ENCODE measurements at regions not wholly inside any gene's neighbourhood (a gene's known extent, or its start where the extent isn't known, plus 50 kb on each side); places are given as distances from the start of the nearest gene placed in this dataset.
A peak's percentile ranks its signal among the peaks of the same experiment; 100 is the strongest.

DNA sequence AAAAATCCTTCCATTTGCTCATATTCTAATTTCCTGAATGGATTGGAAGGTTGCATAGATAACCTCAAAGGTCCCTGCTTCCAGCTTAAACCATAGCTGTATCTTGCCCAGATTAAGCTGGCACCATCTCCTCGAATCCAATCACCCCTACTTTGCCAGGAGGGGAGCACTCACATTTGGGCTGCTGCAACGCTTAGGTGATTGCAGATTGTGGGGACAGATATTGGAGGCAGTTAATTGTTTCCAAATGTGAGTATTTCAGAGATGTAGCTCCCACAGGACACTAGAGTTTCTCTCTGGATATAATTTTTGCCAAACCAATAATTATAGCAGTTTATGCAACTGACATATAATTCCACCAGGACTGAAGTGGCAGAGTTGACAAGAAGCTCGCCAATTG, 53.5 kb upstream of the ACSL1 start:
- no peak for DNase-seq

DNA sequence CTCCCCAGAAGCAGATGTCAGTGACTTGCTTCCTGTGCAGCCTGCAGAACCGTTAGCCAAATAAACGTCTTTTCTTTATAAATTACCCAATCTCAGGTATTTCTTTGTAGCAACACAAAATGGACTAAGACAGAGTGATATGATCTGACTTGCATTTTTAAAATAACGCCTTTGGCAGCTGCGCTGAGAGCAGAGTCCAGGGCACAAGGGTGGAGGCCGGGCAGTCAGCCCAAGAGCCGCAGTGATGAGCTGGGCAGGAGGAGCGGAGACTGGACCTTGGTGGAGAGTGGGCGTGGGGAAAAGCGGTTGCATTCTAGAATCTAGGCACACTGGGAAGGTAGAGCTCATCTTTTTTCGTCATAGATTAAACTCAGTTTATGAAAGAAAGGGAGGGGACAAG, 56.5 kb upstream of the ACSL1 start:
- DNase-seq = no peak

GRCh38 chr4:184883024-184883423, 57.3 kb upstream of the ACSL1 start:
- DNase-seq = no peak

DNA sequence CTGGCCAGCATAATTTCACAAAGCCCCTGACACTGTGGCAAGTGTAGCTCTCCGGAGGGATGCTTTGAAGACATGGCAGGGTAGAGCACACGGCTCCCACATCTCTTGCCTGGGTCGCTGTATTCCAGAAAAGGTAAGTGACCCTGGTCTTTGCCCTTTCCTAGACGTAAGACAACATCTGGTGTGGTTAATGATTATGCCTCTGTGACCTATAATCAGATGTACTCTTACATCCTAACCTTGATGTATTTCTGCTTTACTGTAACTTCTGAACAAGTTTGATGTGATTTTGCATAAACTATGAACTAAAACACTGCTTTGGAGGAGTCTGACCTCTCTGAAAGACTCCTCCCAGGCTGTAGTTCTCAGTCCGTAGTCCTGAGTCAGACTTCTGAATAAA, 59.1 kb upstream of the ACSL1 start:
- DNase-seq = no peak

- no peak for DNase-seq
Measured at GRCh38 chr4:184885602-184886001, 59.8 kb upstream of the ACSL1 start.

DNA sequence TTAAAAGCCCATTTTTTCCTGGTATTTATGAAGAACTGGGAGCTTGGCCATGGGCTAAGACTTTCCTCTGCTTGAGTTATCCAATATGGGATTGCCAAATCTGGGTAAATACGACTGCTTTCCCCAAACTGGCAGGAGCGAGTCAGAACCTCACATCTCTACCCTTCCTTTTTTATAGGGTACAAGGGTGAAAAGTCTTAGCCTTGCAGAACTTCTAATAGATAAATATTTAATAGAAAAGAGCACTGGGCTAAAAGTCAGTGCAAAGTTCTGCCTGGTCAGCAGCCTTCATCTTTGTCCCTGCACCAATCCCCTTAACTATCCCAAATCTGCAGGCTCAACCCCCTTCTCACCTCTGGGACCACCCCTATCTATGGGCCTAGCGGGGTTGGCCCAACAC, 61.6 kb upstream of the ACSL1 start:
- DNase-seq = no peak

DNA sequence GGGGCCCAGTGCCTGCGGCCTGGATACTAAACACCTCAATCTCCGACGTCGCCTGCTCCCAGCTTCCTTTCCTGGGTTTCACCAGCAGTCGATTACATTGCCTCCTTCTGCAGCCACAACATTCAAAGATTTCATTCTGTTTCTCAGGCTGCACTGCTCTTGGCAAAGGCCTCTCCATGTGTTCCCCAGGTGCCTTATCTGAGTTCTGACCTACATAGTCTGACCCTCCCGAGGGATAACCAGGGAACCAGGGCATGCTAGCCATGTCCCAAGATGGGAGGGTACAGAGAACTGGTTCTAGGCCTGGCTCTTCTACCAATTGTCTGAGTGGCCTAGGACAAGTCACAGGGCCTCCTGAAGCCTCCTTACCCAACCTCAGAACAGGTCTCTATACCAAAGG, 62.2 kb upstream of the ACSL1 start:
- DNase-seq = no peak

DNA sequence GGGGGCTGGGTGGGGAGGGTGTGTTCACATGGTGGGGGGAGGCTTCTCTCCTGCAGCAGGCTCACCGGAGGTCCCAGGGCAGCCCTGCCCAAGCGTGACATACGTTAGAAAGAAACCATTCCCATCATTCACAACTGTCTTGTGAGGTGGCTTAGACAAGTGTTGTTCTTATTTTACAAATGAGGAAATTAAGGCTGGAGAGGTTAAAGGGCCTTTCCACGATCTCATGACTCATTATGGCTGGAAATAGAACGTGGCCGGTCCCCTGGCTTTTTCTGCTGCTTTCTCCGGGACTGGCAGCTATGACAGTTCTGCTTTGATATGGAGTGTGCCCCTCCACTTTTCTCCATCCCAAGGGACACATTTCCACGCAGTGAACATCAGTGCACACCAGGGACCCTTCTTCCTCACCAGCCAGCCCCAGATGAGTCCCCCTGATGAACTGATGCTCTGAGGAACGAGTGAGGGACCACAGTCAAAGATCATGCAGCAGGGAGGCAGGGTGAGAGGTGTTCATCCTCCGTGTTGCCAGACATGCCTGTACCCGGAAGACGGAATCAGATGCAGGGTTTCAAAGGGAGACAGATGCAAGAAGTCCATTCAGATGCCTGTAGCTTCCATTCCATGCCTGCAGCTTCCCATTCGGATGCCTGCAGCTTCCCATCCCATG, 64.0 kb upstream of the ACSL1 start:
- DNase-seq = no peak

GRCh38 chr4:184890499-184890898, 64.7 kb upstream of the ACSL1 start:
- no peak for DNase-seq

GRCh38 chr4:184891816-184892397, 66.1 kb upstream of the ACSL1 start:
- no peak for DNase-seq

DNA sequence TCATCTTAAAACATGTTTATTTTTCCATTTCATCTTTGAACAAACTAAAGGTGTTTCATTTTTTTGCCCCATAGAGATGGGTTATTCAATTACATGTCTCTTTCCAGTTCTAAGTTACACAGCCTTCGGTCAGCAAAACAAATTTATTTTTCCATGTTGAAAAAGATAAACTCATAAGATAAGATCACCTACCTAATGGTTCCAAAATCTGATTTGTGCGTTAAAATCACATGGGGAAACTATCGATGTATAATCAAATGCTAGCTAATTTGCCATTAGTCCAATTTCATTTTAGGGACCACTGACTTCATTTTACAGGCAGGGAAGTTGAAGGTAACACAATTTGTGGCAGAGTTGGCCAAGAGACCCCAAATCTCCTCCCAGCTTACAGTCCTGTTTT, 67.2 kb upstream of the ACSL1 start:
- DNase-seq = no peak

DNA sequence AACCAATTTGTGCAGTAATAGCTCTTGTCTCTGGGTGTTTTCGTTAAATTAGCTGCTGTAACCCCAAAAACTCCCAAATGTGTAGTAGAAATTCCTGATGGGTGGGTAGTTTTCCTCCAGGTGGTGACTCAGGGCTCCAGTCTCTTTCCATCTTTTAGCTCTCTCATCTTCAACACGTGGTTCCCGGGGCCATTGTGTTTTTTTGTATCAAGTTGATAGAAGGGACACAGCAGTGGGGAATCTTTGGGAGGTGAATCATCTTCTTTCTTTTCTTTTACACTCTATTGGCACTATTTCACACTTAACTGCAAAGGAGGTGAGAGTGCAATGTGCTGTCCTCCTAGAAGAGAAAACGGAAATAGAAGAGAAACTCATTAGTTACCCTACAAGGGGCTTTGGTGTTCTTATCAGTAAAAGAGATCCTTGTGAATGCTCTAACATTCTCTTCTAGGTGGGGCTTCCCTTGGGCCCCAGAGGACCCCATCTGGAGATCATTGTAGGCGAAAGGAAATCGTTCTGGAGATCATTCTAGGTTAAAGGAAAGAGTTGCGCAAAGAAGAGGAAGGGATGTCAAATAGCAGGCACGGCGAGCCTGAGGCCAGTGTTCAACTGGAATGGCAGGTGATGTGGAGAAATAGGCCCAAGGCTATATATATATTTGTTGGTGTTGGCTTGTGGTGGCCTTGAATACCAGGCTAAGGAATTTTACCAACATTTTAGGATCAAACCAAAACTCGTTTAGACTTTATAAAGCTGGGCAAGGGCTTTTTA, 68.2 kb upstream of the ACSL1 start:
- DNase-seq = no peak

GRCh38 chr4:184895012-184895695, 69.4 kb upstream of the ACSL1 start:
- DNase-seq = no peak

DNA sequence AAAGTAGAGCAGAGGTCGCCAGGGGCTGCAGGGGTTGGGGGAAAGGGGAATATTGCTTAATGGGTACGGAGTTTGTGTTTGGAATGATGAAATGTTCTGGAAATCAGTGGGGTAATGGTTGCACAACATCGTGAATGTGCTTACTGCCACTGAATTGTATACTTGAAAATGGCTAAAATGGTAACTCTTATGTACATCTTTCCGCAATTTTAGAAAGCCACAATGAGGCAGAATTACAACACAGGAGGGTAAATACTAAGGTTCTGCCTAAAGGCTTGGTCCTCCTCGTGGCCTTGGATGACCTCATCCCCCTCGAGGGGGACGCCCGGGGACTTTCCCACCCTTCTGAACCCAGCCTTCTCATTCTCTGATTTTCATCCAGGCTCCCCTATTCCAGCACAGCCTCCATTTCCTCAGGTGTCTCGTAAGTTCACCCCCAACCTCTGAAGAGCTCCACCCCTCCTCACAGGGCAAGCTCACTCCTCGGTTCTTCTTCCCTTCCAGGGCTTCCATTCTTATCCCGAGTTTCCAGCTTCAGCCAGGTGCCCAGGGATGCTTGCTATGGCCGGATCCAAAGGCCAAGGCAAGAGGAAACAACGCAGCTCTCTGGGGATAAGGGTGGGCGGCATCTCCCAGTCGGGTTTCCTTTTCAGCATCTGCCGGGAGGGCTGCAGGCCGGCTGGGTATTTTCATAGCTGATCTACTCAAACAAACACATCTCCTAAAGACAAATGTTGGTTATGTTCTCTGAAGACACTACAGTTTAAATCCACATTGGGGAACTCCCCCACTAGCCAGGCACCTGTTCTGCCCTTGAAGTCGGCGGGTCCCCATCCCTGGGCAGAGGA, 71.3 kb upstream of the ACSL1 start:
- DNase-seq = peak; percentile 11

DNA sequence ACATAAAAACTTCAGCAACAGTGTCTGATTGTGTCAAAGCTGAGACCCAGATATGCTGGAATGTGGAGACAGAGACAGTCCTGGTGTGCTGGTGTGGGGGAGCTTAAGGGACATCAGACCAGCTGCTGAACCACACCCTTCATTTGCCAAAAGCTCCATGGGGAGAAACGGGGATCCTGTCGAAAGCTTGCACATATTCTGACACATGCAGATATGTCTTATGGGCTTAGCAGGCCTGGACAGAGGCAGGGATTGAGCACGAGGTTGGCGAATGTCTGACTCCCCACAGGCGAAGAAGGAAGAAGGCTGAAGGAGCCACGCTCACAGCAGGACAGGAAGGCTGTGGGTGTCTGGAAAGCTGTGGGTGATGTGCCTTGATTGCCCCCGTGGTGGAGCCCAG, 72.1 kb upstream of the ACSL1 start:
- DNase-seq = no peak

DNA sequence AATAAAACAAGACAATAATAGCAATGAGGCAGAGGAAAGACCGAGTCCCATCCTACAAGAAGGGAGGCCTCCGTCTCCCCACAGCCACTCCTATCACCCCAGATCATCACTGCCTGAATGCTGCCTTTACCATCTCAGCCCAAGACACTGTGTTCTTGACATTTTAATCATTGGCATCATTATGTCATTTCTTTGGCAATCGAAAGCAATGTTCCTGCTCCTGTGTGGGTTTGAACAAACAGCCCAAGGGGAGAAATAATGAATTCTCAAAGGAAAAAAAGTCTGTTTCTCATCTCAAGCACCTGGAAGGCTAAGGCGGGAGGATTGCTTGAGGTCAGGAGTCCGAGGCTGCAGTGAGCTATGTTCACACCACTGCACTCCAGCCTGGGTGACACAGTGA, 73.0 kb upstream of the ACSL1 start:
- DNase-seq = no peak

GRCh38 chr4:184899261-184900134, 73.7 kb upstream of the ACSL1 start:
- no peak for DNase-seq

GRCh38 chr4:184900184-184900583, 74.4 kb upstream of the ACSL1 start:
- no peak for DNase-seq

- no peak for DNase-seq
Measured at GRCh38 chr4:184902550-184902949, 76.8 kb upstream of the ACSL1 start.

DNA sequence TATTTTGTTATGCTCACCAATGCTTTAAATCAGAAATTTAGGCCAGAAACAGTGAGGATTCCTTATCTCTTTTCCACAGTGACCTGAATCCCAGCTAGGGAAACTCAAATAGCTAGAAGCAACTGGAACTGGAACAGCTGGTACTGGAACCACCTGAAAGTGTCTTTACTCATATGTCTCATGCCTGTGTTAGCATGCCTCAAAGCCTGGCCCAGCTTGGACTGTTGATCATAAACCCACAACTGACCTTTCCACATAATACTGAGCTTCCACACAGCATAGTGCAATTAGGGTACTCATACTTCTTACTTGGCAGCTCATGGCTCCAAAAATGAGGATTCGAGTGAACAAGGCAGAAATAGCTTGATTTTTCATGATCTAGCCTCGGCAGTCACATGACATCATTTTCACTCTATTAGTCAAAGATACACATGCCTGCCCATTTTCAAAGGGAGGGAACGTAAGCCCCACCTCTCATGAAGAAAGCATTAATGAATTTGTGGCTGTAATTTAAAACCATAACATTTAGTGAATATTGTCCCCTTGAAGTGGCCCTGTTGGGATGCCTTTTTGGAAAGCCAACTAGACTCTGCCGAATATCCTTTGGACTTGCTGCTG, 80.8 kb upstream of the ACSL1 start:
- DNase-seq = no peak

DNA sequence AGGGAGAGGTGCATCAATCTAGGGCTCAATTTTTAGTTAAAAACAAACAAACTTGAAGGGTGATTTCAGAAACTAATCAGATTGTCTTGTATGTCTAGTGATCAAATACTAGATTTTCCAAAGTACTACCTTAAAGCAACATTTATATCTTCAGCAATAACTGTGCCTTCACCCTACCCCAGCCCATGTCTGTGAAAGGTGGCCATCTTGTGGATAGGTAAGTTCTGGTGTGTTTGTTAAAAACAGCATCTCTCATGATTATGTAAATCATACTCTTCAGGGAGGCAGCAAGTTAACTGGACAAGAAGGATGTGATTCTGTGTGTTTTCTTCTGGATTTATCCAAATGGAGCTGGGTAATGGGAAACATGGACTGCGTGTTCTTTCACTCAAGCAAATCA, 81.4 kb upstream of the ACSL1 start:
- peak; percentile 10 for DNase-seq

Measured in CD4-positive, alpha-beta T cell treated with Interleukin-4 for 4 hours (primary cell).